Ovary (tissue), 3 donors: ENCODE measurements at regions not wholly inside any gene's neighbourhood (a gene's known extent, or its start where the extent isn't known, plus 50 kb on each side); places are given as distances from the start of the nearest gene placed in this dataset.

ENCODE experiments used
- CTCF ChIP-seq, 3 donors: fragments of 450-650 bp in 2 of 3; fragments of 200-600 bp in 1 of 3; IDR thresholded peaks; one replicate each; pipeline versions ENCODE4 v1.5.1 to v1.8.0; 2016 to 2022; ENCODE audit warnings: antibody characterized with exemption in 3 of 3, mild to moderate bottlenecking in 1 of 3
- POLR2A ChIP-seq: fragments of 450-650 bp; IDR thresholded peaks from one replicate; pipeline ENCODE4 v1.6.1; 2017; ENCODE audit warnings: antibody characterized with exemption, mild to moderate bottlenecking, moderate library complexity
- donor health status: DM: no; HTN: no; CAD: no.

- TF ChIP-seq POLR2A = no peak
- TF ChIP-seq CTCF (IDR thresholded peaks at IDR 0.05) = no peak
These were observed 99.8 kb downstream of the DAD1 start for GRCh38 chr14:22489244-22489545.
